ENCODE measurements at regions not wholly inside any gene's neighbourhood (a gene's known extent, or its start where the extent isn't known, plus 50 kb on each side); places are given as distances from the start of the nearest gene placed in this dataset.

DNA sequence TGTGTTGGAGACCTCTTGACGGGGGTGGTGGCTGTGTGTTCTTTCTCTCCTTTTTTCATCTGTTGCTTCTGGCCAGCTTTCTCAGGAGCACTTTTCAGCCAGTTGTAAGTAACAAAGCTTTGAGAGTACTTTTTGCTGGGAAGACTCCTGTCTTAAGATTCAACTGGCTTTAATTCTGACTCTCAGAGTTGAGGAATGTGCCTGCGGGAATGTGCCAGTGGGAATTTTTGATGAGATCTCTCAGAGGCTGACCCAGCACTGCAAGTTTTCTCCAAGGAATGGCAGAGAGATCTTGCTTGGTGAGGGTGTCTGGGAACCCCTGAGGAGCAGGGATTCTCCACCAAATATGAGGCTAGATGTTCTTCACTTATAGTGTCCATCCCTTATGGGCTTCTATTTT lies 91.6 kb upstream of the OR9Q1 start:
- DNase-seq: no peak
- no peak overlapping the region for H3K27ac Mint-ChIP-seq
- no peaks in the 10 kb centered on the region for H3K4me1 ChIP-seq (ENCODE audit: insufficient read depth, low read length)
- H3K9me3 ChIP-seq (ENCODE audit: control insufficient read depth in 1 of 2, insufficient read depth in 1 of 2, low read length in 2 of 2): no peaks in the 10 kb centered on the region
- no peaks in the 10 kb centered on the region for H3K4me1 Mint-ChIP-seq (ENCODE audit: low read depth)
- POLR2A ChIA-PET: no interaction called here
- H3K9me3 Mint-ChIP-seq: no peaks in the 10 kb centered on the region
- intact Hi-C loops (cut with DNase I, micrococcal nuclease): no loop called here
- no peak for ATAC-seq (ENCODE audit: poor library complexity)
- H3K36me3 ChIP-seq (ENCODE audit: insufficient read depth, low read length): no peaks in the 10 kb centered on the region
- H3K4me3 Mint-ChIP-seq: no peak overlapping the region
- H3K27me3 ChIP-seq (ENCODE audit: control insufficient read depth in 1 of 2, insufficient read depth in 2 of 2, low read length in 2 of 2): peaks cover 0 to 6% of the 10 kb centered on the region in 2 experiments
- H3K36me3 Mint-ChIP-seq (ENCODE audit: low read depth): no peaks in the 10 kb centered on the region
- CTCF ChIA-PET: no interaction called here
- TF ChIP-seq, protein P1, sequence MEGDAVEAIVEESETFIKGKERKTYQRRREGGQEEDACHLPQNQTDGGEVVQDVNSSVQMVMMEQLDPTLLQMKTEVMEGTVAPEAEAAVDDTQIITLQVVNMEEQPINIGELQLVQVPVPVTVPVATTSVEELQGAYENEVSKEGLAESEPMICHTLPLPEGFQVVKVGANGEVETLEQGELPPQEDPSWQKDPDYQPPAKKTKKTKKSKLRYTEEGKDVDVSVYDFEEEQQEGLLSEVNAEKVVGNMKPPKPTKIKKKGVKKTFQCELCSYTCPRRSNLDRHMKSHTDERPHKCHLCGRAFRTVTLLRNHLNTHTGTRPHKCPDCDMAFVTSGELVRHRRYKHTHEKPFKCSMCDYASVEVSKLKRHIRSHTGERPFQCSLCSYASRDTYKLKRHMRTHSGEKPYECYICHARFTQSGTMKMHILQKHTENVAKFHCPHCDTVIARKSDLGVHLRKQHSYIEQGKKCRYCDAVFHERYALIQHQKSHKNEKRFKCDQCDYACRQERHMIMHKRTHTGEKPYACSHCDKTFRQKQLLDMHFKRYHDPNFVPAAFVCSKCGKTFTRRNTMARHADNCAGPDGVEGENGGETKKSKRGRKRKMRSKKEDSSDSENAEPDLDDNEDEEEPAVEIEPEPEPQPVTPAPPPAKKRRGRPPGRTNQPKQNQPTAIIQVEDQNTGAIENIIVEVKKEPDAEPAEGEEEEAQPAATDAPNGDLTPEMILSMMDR (IDR thresholded peaks at IDR 0.05): no peak
- H3K4me3 ChIP-seq (ENCODE audit: low read length): no peak overlapping the region
- peaks cover 26% of the 10 kb centered on the region for H3K27me3 Mint-ChIP-seq
- H3K27ac ChIP-seq (ENCODE audit: low read depth in 1 of 2, low read length in 2 of 2): no peak overlapping the region

DNA sequence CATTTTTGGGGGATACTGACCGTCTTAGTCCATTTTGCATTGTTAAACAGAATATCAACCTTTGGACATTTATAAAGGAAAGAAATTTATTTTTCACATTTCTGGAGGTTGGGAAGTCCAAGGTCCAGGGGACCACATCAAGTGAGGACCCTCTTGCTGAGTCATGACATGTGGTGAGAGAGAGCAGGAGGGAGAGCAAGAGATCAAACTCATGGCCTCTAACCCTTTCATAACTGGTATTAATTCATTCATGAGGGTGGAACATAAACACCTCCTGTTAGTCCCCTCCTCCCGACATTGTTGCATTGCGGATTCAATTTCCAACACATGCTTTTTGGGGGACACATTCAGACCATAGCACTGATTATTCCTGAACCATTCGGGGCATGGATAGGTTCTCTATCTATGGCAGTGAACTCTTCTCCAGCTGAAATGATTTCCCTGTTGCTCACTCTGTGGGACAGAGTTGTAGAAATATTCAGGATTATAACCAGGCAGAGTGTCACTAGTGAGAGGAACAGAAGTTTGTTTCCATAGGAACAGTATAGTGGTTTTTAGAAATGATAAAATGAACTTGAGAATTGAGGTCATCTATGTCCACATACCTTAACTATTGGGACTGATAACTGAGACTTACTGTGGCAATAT lies 88.2 kb upstream of the OR9Q1 start:
- POLR2A ChIA-PET: no interaction called here
- no peak overlapping the region for H3K27ac ChIP-seq (ENCODE audit: low read depth in 1 of 2, low read length in 2 of 2)
- no peaks in the 10 kb centered on the region for H3K36me3 ChIP-seq (ENCODE audit: insufficient read depth, low read length)
- Mint-ChIP-seq H3K4me3 (no peak overlapping the region), H3K27ac (no peak overlapping the region), H3K36me3 (ENCODE audit: low read depth) (no peaks in the 10 kb centered on the region), H3K27me3 (peaks cover 15% of the 10 kb centered on the region), H3K4me1 (ENCODE audit: low read depth) (no peaks in the 10 kb centered on the region), H3K9me3 (no peaks in the 10 kb centered on the region)
- ATAC-seq (ENCODE audit: poor library complexity) (no peak), DNase-seq (no peak)
- H3K4me3 ChIP-seq (ENCODE audit: low read length): no peak overlapping the region
- no peaks in the 10 kb centered on the region for H3K9me3 ChIP-seq (ENCODE audit: control insufficient read depth in 1 of 2, insufficient read depth in 1 of 2, low read length in 2 of 2)
- CTCF ChIA-PET: no interaction called here
- TF ChIP-seq, protein P1 (IDR thresholded peaks at IDR 0.05): no peak
- intact Hi-C loops (cut with DNase I, micrococcal nuclease): no loop called here
- H3K4me1 ChIP-seq (ENCODE audit: insufficient read depth, low read length): no peaks in the 10 kb centered on the region
- H3K27me3 ChIP-seq (ENCODE audit: control insufficient read depth in 1 of 2, insufficient read depth in 2 of 2, low read length in 2 of 2): peaks cover 0 to 6% of the 10 kb centered on the region in 2 experiments

DNA sequence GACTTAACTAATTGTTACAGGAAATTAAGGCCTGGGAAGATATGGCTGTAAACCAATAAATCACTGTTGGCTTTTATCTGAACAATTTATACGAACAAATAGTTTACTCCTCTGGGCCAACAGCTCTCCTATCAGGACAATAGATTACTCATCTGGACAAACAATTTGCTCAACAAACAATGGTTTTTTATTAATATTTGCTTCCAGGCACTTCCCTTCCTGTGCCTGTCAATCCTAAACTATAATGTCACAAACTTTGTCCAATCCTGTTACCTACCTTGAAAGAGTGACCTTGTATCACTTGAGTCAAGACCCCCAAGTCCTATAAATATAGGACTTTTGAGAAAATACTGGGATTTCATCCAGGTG lies 87.6 kb upstream of the OR9Q1 start:
- H3K4me1 ChIP-seq (ENCODE audit: insufficient read depth, low read length): no peaks in the 10 kb centered on the region
- Mint-ChIP-seq H3K4me1 (ENCODE audit: low read depth) (no peaks in the 10 kb centered on the region), H3K27me3 (peaks cover 19% of the 10 kb centered on the region), H3K9me3 (no peaks in the 10 kb centered on the region), H3K27ac (no peak overlapping the region), H3K36me3 (ENCODE audit: low read depth) (no peaks in the 10 kb centered on the region), H3K4me3 (no peak overlapping the region)
- ATAC-seq (ENCODE audit: poor library complexity) (no peak), DNase-seq (no peak)
- POLR2A ChIA-PET: no interaction called here
- H3K27me3 ChIP-seq (ENCODE audit: control insufficient read depth in 1 of 2, insufficient read depth in 2 of 2, low read length in 2 of 2): peaks cover 0 to 6% of the 10 kb centered on the region in 2 experiments
- no peak overlapping the region for H3K27ac ChIP-seq (ENCODE audit: low read depth in 1 of 2, low read length in 2 of 2)
- no peaks in the 10 kb centered on the region for H3K9me3 ChIP-seq (ENCODE audit: control insufficient read depth in 1 of 2, insufficient read depth in 1 of 2, low read length in 2 of 2)
- intact Hi-C loops (cut with DNase I, micrococcal nuclease): no loop called here
- no peak overlapping the region for H3K4me3 ChIP-seq (ENCODE audit: low read length)
- CTCF ChIA-PET: no interaction called here
- TF ChIP-seq, protein P1 (IDR thresholded peaks at IDR 0.05): no peak
- no peaks in the 10 kb centered on the region for H3K36me3 ChIP-seq (ENCODE audit: insufficient read depth, low read length)

All from CD4-positive, alpha-beta T cell (primary cell).